AML-193 (cell line): ENCODE measurements at regions not wholly inside any gene's neighbourhood (a gene's known extent, or its start where the extent isn't known, plus 50 kb on each side); places are given as distances from the start of the nearest gene placed in this dataset.
"Not testable (repeated sequence)": the region's sequence is repeated elsewhere in the genome, so short reads cannot be mapped to it uniquely, and the experiment has no call there.

Experiments used
- DNase-seq, 2 experiments: peaks; one replicate each; lab custom pipeline; 2025; lab: John Stamatoyannopoulos, UW

GRCh38 chr6:25180630-25181349 lies 98.4 kb upstream of the CARMIL1 start:
- DNase-seq = no peak

DNA sequence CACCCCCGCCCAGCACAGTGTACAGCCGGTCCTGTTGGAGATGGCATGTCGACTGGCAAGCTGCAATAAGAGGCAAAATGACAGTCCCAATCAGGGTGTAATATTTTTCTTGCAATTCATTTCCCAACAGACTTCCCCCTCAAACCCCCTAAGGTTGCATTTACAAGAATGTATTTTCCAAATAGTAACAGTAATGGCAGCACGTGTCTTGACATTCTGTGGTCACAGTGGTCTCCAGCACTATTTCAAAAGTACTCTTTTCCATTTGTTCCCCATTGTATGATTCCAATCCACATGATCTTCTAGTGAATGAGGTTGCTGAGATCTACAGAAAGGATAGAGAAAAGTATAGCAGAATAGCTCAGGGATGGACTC lies 97.8 kb upstream of the CARMIL1 start:
- no peak for DNase-seq

DNA sequence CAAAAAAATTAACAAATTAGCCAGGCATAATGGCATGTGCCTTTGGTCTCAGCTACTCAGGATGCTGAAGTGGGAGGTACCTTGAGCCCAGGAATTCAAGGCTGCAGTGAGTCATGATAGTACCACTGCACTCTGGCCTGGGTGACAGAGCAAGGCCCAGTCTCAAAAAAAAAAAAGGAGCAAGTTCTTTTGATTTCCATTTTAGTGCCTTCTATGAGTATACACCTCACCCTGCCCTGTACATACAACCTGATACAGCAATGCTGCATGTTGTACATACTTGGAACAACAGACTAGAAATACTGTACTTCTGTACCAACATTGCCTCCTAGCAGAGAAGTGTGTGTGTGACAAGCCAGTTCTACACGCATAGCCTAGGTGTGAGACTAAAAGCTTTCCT lies 97.3 kb upstream of the CARMIL1 start:
- DNase-seq = no peak

GRCh38 chr6:25186919-25187318 lies 92.3 kb upstream of the CARMIL1 start:
- no peak for DNase-seq

GRCh38 chr6:25188232-25188631 lies 90.9 kb upstream of the CARMIL1 start:
- no peak for DNase-seq

GRCh38 chr6:25192590-25193459 lies 86.3 kb upstream of the CARMIL1 start:
- DNase-seq = no peak

DNA sequence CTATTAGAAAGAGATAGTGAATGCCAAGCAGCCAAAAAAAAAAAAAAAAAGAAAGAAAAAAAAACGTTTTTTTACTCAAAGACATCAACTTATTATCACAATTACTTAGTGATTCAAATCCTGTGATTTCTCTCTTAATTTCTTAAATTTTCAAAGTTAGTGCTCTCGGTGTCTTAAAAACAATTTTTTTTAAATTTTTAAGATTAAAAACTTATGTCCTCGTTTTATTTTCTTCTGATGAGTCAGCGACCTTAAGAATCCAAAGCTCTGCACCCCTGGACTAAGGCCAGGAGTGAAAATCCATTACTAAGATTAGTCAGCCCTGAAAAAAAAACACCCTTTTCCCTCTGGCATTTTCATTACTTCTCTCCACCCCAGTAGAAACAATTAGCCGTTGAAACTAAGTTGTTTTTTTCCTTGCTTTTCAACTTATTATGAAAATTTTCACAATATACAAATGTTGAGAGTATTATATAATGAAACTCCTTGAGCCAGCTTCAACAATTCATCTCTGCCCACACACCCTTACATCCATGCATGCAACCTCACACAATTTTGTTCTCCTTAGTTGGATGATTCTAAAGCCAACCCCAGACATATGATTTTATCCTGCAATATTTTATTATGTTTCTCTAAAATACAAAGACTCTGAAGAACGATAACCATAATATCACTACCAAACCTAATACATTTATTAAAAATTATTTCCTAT lies 85.6 kb upstream of the CARMIL1 start:
- DNase-seq = no peak

DNA sequence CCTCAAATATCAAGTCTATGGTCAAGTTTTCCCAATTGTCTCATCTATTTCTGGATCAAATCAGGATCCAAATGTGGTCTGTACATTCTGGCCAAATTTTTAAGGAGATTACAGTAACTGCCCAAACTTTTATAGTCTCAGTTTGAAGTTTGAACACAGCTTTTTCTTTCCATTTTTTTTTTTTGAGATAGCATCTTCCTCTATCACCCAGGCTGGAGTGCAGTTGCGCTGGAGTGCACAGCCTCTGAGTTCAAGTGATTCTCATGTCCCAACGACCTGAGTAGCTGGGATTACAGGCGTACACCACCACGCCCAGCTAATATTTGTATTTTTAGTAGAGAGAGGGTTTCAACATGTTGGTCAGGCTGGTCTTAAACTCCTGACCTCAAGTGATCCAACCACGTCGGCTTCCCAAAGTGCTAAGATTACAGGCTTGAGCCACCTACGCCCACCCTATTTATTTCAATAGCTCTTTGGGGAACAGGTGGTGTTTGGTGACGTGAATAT lies 84.9 kb upstream of the CARMIL1 start:
- DNase-seq = no peak

DNA sequence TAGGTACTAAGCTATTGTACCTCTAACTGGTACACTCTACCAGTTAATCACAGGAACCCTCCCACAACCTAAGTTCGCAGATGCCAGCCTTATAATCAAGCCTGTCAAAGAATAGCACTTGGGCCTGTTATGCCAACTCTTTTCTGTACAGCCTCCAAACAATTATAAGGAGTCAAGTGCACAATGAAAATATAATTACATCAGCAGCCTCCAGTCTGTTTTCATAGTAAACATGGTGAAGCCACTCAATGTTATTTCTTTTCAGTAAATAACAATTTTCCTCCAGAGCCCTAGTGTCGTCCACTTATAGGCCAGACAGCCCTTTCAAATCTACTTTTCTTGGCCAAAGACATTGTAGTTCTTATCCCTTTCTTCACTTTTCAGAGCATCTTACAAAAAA lies 82.7 kb upstream of the CARMIL1 start:
- DNase-seq = no peak

DNA sequence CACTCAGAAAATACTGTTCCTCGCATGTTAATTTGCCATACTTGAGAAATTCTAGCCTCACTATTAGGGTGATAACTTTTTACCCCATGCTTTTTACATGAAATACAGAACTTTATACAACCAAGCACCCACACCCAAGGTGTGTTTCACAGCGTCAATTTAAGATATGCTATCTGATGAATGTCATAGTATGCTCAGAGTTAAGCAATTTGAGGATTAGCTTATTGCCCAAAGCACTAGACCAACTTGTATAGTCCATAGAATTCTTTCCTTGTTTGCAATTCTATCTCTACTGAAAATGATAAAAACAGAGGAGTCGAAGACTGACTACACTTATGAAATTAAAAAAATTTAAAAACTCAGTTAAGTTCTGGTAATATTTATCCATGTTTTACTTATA lies 82.1 kb upstream of the CARMIL1 start:
- no peak for DNase-seq

GRCh38 chr6:25199544-25199943 lies 79.6 kb upstream of the CARMIL1 start:
- DNase-seq = no peak

GRCh38 chr6:25202504-25202903 lies 76.7 kb upstream of the CARMIL1 start:
- DNase-seq = no peak

DNA sequence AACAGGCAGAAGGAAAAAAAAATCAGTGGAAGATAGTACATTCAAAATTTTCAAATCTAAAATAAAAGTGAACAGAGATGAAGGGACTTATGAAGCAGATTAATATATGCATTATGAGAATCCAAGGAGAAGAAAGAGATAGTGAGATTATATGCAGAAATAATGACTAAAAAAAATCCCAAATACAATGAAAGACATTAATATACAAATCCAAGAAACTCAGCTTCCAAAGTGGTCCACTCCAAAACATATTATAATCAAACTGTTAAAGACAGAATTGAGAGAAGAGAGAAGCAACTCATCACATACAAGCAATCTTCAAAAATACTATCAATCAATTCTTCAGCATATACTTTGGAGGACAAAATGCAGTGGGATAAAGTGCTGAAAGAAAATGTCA lies 73.5 kb upstream of the CARMIL1 start:
- DNase-seq = no peak

GRCh38 chr6:25207453-25208155 lies 71.6 kb upstream of the CARMIL1 start:
- DNase-seq = not testable (repeated sequence)

GRCh38 chr6:25215881-25216280 lies 63.3 kb upstream of the CARMIL1 start:
- no peak for DNase-seq

GRCh38 chr6:25217302-25217701 lies 61.9 kb upstream of the CARMIL1 start:
- DNase-seq = no peak

DNA sequence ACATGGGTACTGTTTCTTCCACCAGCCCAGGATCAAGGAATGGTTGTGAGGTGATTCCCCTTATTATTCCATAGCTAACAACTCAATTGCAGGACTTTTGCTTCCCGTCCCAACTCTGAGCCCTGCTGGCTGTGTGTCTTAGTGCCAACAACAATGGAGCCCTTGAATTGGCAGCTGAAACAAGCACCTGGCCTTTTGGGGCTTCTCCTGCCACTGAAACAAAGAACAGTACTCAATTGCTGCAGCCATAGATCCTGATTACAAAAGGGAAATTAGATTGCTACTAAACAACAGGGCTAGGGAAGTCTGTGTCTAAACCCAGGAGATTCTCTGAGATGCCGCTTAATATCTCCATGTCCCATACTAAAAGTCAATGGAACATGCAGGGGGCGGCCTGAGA lies 61.3 kb upstream of the CARMIL1 start:
- DNase-seq = no peak

DNA sequence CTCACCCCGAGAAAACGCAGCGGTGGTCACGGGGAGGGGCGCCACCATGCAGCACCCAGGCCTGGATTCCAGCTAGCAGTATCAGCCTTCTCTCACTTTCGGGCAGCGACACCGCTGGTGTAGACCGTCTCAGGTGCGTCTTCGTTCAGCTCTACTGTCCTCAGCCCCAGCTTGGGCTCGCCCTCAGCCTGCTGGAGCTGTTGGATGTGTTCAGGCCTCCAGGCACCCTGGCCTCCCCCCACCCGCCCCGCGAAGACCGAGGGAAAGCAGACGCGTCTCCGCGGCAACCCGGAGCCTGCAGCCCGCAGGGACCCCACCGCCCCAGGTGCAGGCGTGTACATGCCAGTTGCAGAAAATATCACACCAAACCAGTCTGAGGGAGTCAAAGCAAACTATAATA lies 60.8 kb upstream of the CARMIL1 start:
- no peak for DNase-seq

DNA sequence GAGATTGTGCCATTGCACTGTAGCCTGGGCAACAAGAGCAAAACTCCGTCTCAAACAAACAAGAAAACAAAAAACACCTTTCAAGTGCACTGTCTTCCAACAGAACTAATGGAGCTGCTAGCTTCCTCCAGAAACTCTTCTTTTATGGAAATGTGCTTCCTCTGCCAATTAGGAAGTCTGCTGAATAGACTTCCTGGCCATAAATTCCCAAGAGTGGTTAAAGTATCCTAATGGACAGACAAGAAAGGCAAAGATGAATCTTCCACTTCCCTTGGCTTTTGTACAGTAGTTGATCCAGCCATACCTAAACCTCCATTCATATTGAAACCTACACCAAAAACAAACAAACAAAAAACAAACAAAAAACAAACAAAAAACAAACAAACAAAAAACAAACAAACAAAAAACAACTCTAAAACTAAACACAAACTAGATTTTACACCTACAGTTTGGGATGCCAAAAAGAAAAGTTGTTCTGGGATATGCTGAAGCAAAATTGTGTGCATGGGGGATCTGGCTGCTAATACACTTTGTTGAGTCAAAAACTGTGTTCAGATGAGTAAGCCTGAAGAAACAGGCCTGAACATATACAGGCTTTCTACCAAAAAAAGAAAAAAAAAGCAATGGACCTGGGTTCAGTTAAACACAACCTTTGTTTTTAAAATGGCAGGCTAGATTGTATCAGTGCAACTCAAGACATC lies 59.8 kb upstream of the CARMIL1 start:
- no peak for DNase-seq

- no peak for DNase-seq
Observed at GRCh38 chr6:25219917-25220278, 59.3 kb upstream of the CARMIL1 start.

DNA sequence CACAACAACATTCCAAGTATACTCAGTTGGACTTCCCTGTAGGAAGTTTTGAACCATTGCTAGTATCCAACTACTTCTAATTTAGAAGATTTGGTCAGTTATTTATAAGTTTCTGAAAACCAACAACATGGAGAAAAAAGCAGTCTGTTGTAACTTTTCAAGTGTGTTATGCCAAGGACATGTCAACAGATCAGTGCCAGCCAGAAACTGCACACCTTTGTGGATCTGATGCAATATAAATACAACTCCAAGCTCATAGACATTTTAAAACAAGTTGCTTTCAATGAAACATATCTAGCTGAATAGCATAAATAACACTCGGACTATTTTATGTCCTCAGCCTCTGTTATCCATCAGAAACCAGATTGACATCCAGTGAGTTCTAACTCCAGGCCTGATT lies 58.3 kb upstream of the CARMIL1 start:
- DNase-seq = no peak
